ENCODE measurements at regions not wholly inside any gene's neighbourhood (a gene's known extent, or its start where the extent isn't known, plus 50 kb on each side); places are given as distances from the start of the nearest gene placed in this dataset.

- Histone ChIP-seq H3K4me3 (replicated peaks in 1 of 2; ENCODE audit: low read depth in 1 of 2, low read length in 2 of 2) (no peak overlapping the region), H3K36me3 (ENCODE audit: control insufficient read depth in 1 of 2, insufficient read depth in 2 of 2, low read length in 2 of 2) (no peaks in the 10 kb centered on the region), H4K20me1 (ENCODE audit: insufficient read depth) (no peaks in the 10 kb centered on the region), H3K27me3 (ENCODE audit: insufficient read depth, low read length) (no peaks in the 10 kb centered on the region), H3K4me1 (ENCODE audit: control insufficient read depth in 1 of 2, insufficient read depth in 2 of 2, low read length in 2 of 2) (no peaks in the 10 kb centered on the region), H3K27ac (ENCODE audit: low read depth, low read length) (no peak overlapping the region), H3K9ac (ENCODE audit: low read length) (no peak overlapping the region), H3K79me2 (ENCODE audit: insufficient read depth, low read length) (no peaks in the 10 kb centered on the region), H3K4me2 (ENCODE audit: low read length) (no peak overlapping the region), H3K9me3 (ENCODE audit: control insufficient read depth in 1 of 2, insufficient read depth in 1 of 2, low read depth in 1 of 2, low read length in 2 of 2) (no peaks in the 10 kb centered on the region), H3K9me2 (ENCODE audit: insufficient read depth) (no peaks in the 10 kb centered on the region), H2AFZ (ENCODE audit: low read depth, low read length, poor library complexity, severe bottlenecking) (no peak overlapping the region)
- POLR2A ChIA-PET = no interaction called here
- intact Hi-C loops (cut with micrococcal nuclease) = no loop called here
- CTCF ChIA-PET = no interaction called here
- ATAC-seq (no peak), DNase-seq (ENCODE audit: low read depth, low spot score) (no peak)
- TF ChIP-seq JUND (IDR thresholded peaks at IDR 0.05) = no peak
- no peak for TF ChIP-seq YY1 (IDR thresholded peaks at IDR 0.05; ENCODE audit: extremely low read depth, insufficient replicate concordance, low read depth, low read length)
- TF ChIP-seq ZBTB33 (IDR thresholded peaks at IDR 0.05; ENCODE audit: extremely low read depth, insufficient replicate concordance, low read length) = no peak
- no peak for TF ChIP-seq EZH2phosphoT487 (IDR thresholded peaks at IDR 0.05; ENCODE audit: borderline replicate concordance)
- TF ChIP-seq TCF7L2 (IDR thresholded peaks at IDR 0.05; ENCODE audit: borderline replicate concordance, extremely low read depth, insufficient read depth, insufficient read length) = no peak
- TF ChIP-seq RAD21 (IDR thresholded peaks at IDR 0.05; ENCODE audit: low read depth) = no peak
- TF ChIP-seq SP1 (IDR thresholded peaks at IDR 0.05; ENCODE audit: low read depth) = no peak
- TF ChIP-seq CBX3 (IDR thresholded peaks at IDR 0.05; ENCODE audit: low read depth) = no peak
- TF ChIP-seq EGR1 (IDR thresholded peaks at IDR 0.05; ENCODE audit: low read depth) = no peak
- TF ChIP-seq CTCF (IDR thresholded peaks at IDR 0.05 in 2 of 3, conservative IDR thresholded peaks at IDR 0.05 in 1 of 3; ENCODE audit: borderline replicate concordance in 1 of 3, insufficient read depth in 1 of 3, low read depth in 2 of 3, low read length in 2 of 3) = no peak
- no peak for TF ChIP-seq EZH2 (IDR thresholded peaks at IDR 0.05)
- no peak for TF ChIP-seq REST (IDR thresholded peaks at IDR 0.05; ENCODE audit: low read depth)
- TF ChIP-seq SRF (IDR thresholded peaks at IDR 0.05; ENCODE audit: low read depth) = no peak
- TF ChIP-seq ATF3 (IDR thresholded peaks at IDR 0.05) = no peak
- no peak for TF ChIP-seq FOSL1 (IDR thresholded peaks at IDR 0.05; ENCODE audit: low read depth)
- TF ChIP-seq ZNF274 (IDR thresholded peaks at IDR 0.05; ENCODE audit: low read depth, low read length) = no peak
- TF ChIP-seq POLR2A (IDR thresholded peaks at IDR 0.05; ENCODE audit: borderline replicate concordance, extremely low read depth, insufficient read depth, insufficient read length) = no peak
- RAD21 ChIA-PET (ENCODE audit: low non-redundant PET in 1 of 2, low total read pairs in 2 of 2, uncharacterized antibody in 2 of 2, unreplicated experiment in 2 of 2) = no interaction called here
- BruUV-seq (replicated peaks) = no TSS peak
Observed at GRCh38 chr13:87961546-87961945, 290.4 kb downstream of the SLITRK5 start.

Data from HCT116 (cell line).